ENCODE measurements at regions not wholly inside any gene's neighbourhood (a gene's known extent, or its start where the extent isn't known, plus 50 kb on each side); places are given as distances from the start of the nearest gene placed in this dataset.

DNA sequence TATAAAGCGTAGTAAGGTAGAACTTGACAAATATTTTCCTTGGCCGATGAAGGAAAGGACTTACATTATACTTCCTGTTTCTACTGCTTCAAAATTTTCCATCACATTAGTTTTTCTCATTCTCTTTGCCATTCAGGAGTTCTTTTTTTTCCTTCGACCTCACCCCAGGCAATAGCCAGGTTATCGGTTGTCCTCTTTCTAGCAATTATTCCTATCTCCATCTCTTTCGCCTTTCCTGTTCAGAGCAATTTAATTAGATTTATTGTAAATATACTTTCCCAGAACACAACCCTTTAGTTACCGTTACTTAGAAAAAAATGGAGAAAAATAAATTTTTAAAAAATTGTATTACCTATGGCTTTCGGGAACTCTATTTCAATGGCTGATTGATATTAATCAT is 205.2 kb downstream of the KCNJ2 start:
- intact Hi-C loops (cut with DNase I), result no loop called here
- H3K9me3 ChIP-seq, result no peaks in the 10 kb centered on the region
- H3K27ac ChIP-seq, result no peak overlapping the region
- no peaks in the 10 kb centered on the region for H3K27me3 ChIP-seq (replicated peaks; ENCODE audit: insufficient read depth)
- no peak for DNase-seq (ENCODE audit: low spot score)
- H3K36me3 ChIP-seq, result no peaks in the 10 kb centered on the region
- 71% methylated on average over 7 of the region's 7 CpGs for WGBS
- no peaks in the 10 kb centered on the region for H3K4me1 ChIP-seq (replicated peaks)
- TF ChIP-seq, protein P1, sequence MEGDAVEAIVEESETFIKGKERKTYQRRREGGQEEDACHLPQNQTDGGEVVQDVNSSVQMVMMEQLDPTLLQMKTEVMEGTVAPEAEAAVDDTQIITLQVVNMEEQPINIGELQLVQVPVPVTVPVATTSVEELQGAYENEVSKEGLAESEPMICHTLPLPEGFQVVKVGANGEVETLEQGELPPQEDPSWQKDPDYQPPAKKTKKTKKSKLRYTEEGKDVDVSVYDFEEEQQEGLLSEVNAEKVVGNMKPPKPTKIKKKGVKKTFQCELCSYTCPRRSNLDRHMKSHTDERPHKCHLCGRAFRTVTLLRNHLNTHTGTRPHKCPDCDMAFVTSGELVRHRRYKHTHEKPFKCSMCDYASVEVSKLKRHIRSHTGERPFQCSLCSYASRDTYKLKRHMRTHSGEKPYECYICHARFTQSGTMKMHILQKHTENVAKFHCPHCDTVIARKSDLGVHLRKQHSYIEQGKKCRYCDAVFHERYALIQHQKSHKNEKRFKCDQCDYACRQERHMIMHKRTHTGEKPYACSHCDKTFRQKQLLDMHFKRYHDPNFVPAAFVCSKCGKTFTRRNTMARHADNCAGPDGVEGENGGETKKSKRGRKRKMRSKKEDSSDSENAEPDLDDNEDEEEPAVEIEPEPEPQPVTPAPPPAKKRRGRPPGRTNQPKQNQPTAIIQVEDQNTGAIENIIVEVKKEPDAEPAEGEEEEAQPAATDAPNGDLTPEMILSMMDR (IDR thresholded peaks at IDR 0.05), result no peak
- TF ChIP-seq POLR2A (IDR thresholded peaks at IDR 0.05), result no peak
- no peak for TF ChIP-seq POLR2AphosphoS5 (IDR thresholded peaks at IDR 0.05)
- no peak overlapping the region for H3K4me3 ChIP-seq

DNA sequence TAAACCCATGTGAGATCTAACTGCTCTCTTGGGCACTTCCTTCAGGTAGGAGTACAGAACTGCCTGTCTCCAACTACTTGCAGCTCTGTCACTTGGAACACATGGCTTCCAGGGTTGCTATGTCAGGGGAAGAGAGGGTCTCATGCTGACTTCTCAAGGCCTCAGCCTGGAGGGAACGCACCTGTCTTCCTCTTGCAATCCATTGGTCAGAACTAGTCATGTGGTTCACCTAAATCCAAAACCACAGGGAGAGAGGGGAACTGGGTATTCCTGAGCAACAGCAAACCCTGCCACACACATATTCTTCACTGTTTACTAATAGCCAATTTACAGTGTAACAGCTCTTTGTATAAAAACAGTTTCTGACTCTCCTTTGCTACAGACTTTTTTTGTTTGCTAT is 206.1 kb downstream of the KCNJ2 start:
- TF ChIP-seq, protein P1 (IDR thresholded peaks at IDR 0.05), result no peak
- TF ChIP-seq POLR2AphosphoS5 (IDR thresholded peaks at IDR 0.05) (no peak), POLR2A (IDR thresholded peaks at IDR 0.05) (no peak)
- intact Hi-C loops (cut with DNase I), result no loop called here

DNA sequence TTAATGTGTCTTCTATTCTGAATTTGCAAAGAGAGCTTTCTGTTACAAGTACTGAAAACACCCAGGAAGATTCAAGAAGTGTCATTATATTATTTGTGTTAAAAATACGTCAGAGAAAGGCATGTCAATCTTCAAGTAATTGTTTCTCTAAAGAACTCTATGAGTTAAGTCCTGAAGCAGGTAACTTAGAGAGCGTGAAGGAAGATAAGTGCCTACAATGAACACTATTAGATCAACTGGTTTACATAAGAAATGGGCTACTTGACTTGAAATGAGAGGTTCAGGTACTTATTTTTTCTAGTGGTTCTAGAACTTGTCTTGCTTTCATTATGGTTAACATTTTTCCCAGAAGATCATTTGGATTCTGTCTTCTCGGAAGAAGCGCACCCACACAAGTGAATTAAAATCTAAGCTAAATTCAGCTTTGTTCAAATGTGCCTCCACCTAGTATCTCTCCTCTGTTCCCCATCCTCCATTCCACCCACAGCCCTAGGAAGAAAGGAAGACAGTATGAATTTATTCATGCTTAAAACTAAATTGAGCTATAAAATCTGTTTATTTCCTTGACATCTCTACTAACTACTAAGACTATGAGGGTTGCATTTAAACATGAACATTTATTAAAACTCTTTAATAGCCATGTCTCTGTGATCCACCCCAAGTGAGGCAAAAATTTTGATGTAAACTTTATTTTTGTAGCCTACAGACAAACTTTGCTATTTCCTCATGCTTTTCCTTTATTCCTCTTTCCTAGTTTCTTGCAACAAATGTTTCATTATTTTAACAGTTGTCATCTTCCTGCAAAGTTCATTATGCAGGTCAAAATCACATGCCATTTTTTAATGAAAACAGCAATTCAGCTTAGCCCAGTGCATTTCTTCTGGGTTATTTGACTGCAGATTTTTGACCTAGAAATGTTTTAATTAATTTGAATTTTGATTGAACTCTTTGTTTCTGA is 206.8 kb downstream of the KCNJ2 start:
- Histone ChIP-seq H3K36me3 (no peaks in the 10 kb centered on the region), H3K27me3 (replicated peaks; ENCODE audit: insufficient read depth) (no peaks in the 10 kb centered on the region), H3K4me3 (no peak overlapping the region), H3K4me1 (replicated peaks) (no peaks in the 10 kb centered on the region), H3K27ac (no peak overlapping the region), H3K9me3 (no peaks in the 10 kb centered on the region)
- TF ChIP-seq POLR2AphosphoS5 (IDR thresholded peaks at IDR 0.05), result no peak
- TF ChIP-seq POLR2A (IDR thresholded peaks at IDR 0.05), result no peak
- TF ChIP-seq, protein P1 (IDR thresholded peaks at IDR 0.05), result no peak
- intact Hi-C loops (cut with DNase I), result no loop called here
- WGBS, result 93% methylated on average over 4 of the region's 4 CpGs
- no peak for DNase-seq (ENCODE audit: low spot score)

More for the DNA sequence above, 206.1 kb downstream of the KCNJ2 start:
- H3K4me3 ChIP-seq, result no peak overlapping the region
- no peaks in the 10 kb centered on the region for H3K4me1 ChIP-seq (replicated peaks)
- H3K27me3 ChIP-seq (replicated peaks; ENCODE audit: insufficient read depth), result no peaks in the 10 kb centered on the region
- H3K9me3 ChIP-seq, result no peaks in the 10 kb centered on the region
- H3K36me3 ChIP-seq, result no peaks in the 10 kb centered on the region
- no peak overlapping the region for H3K27ac ChIP-seq
- DNase-seq (ENCODE audit: low spot score), result no peak
- WGBS, result 91% methylated on average over 1 of the region's 1 CpG

DNA sequence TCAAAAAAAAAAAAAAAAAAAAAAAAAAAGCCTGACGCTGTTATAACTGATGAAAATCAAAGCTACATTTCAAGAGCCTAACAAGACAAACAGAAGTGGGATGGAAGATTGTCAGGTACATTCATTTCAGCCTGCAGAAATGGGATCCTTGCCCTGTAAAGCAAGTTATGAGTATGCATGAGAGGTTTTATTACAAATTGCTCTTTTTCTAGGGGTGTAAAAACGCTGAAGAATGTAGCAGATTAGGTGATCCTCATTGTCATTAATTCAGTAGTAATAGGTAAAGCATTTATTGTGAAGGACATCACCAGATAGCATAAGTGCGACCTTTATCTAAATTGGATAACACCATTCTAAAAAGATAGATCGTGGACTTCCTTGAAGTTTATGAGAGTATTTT is 208.3 kb downstream of the KCNJ2 start:
- Histone ChIP-seq H3K9me3 (no peaks in the 10 kb centered on the region), H3K27me3 (replicated peaks; ENCODE audit: insufficient read depth) (no peaks in the 10 kb centered on the region), H3K27ac (no peak overlapping the region), H3K4me1 (replicated peaks) (no peaks in the 10 kb centered on the region), H3K4me3 (no peak overlapping the region), H3K36me3 (no peaks in the 10 kb centered on the region)
- intact Hi-C loops (cut with DNase I), result no loop called here
- TF ChIP-seq, protein P1 (IDR thresholded peaks at IDR 0.05), result no peak
- no peak for TF ChIP-seq POLR2A (IDR thresholded peaks at IDR 0.05)
- no peak for TF ChIP-seq POLR2AphosphoS5 (IDR thresholded peaks at IDR 0.05)
- WGBS, result 35% methylated on average over 4 of the region's 4 CpGs
- no peak for DNase-seq (ENCODE audit: low spot score)

DNA sequence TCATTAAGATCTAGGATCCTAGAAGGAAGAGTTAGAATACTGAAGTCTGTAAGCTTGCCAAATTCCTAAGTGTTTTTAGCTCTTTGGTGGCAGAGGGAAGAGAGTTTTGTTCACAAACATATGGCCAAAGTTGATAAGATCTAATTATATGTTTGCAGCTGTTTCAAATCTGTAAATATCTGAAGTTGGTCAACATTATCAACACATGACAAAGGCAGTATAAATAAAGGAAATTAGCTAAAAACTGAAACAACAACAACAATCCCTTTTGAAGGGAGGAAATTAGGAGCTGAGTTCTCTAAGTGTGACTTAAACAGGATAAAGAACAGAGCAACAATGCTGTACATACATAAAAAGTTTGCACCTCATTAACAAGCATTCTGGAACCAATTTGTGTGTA is 208.7 kb downstream of the KCNJ2 start:
- intact Hi-C loops (cut with DNase I), result no loop called here
- H3K4me3 ChIP-seq, result no peak overlapping the region
- H3K36me3 ChIP-seq, result no peaks in the 10 kb centered on the region
- no peaks in the 10 kb centered on the region for H3K27me3 ChIP-seq (replicated peaks; ENCODE audit: insufficient read depth)
- no peaks in the 10 kb centered on the region for H3K9me3 ChIP-seq
- H3K27ac ChIP-seq, result no peak overlapping the region
- H3K4me1 ChIP-seq (replicated peaks), result no peaks in the 10 kb centered on the region
- DNase-seq (ENCODE audit: low spot score), result no peak
- TF ChIP-seq POLR2AphosphoS5 (IDR thresholded peaks at IDR 0.05) (no peak), POLR2A (IDR thresholded peaks at IDR 0.05) (no peak)
- TF ChIP-seq, protein P1 (IDR thresholded peaks at IDR 0.05), result no peak
